DOHH2 (cell line): ENCODE measurements at regions not wholly inside any gene's neighbourhood (a gene's known extent, or its start where the extent isn't known, plus 50 kb on each side); places are given as distances from the start of the nearest gene placed in this dataset.

Source experiments
- H3F3A ChIP-seq: fragments of 200-600 bp; sonication (generic), shearing (Covaris generic); 2 replicates; pipeline ENCODE4 v1.6.0; 2016; ENCODE audit warnings: antibody characterized with exemption, mild to moderate bottlenecking; ENCODE audit not compliant: control insufficient read depth, insufficient read depth
- H3K27ac ChIP-seq: fragments of 200-600 bp; sonication (generic); 2 replicates; pipeline ENCODE4 v1.5.1; 2014; ENCODE audit warnings: low read depth, mild to moderate bottlenecking, low read length, moderate library complexity
- H3K27me3 ChIP-seq: fragments of 200-600 bp; sonication (generic); 2 replicates; pipeline ENCODE4 v1.6.1; 2014; ENCODE audit warnings: mild to moderate bottlenecking, low read length, mixed read lengths; ENCODE audit not compliant: control insufficient read depth
- H3K36me3 ChIP-seq: fragments of 200-600 bp; sonication (generic); 2 replicates; pipeline ENCODE4 v1.6.1; 2014; ENCODE audit warnings: mild to moderate bottlenecking, low read length, moderate library complexity, mixed read lengths; ENCODE audit not compliant: control insufficient read depth
- H3K4me1 ChIP-seq: fragments of 200-600 bp; sonication (generic); 2 replicates; pipeline ENCODE4 v1.6.1; 2014; ENCODE audit warnings: mild to moderate bottlenecking, low read length, mixed read lengths; ENCODE audit not compliant: control insufficient read depth
- H3K4me2 ChIP-seq: fragments of 200-600 bp; sonication (generic); 2 replicates; pipeline ENCODE4 v1.6.0; 2014; ENCODE audit warnings: mild to moderate bottlenecking, low read length, moderate library complexity
- H3K4me3 ChIP-seq: fragments of 200-600 bp; sonication (generic); 2 replicates; pipeline ENCODE4 v1.5.1; 2014; ENCODE audit warnings: mild to moderate bottlenecking, low read length, mixed read lengths
- H3K79me2 ChIP-seq: fragments of 200-600 bp; sonication (generic); 2 replicates; pipeline ENCODE4 v1.6.1; 2014; ENCODE audit warnings: mild to moderate bottlenecking, low read length, mixed read lengths; ENCODE audit not compliant: control insufficient read depth
- H3K9me2 ChIP-seq: fragments of 200-600 bp; sonication (generic); replicated peaks from 2 replicates; pipeline ENCODE4 v1.6.1; 2014; ENCODE audit warnings: mild to moderate bottlenecking, low read length, mixed read lengths; ENCODE audit not compliant: control insufficient read depth
- H3K9me3 ChIP-seq: fragments of 200-600 bp; sonication (generic); 2 replicates; pipeline ENCODE4 v1.6.1; 2014; ENCODE audit warnings: antibody characterized with exemption, low read length, mixed read lengths; ENCODE audit not compliant: control insufficient read depth, insufficient read depth
- H4K20me1 ChIP-seq: fragments of 200-600 bp; sonication (generic); 2 replicates; pipeline ENCODE4 v1.6.0; 2014; ENCODE audit warnings: low read depth, mild to moderate bottlenecking, antibody characterized with exemption, low read length, moderate library complexity; ENCODE audit not compliant: control insufficient read depth, insufficient read depth
- EZH2phosphoT487 ChIP-seq: fragments of 200-600 bp; sonication (generic); IDR thresholded peaks from 2 replicates; pipeline ENCODE4 v1.6.1; 2017; ENCODE audit warnings: borderline replicate concordance, mild to moderate bottlenecking, antibody characterized with exemption, low read length, moderate library complexity, mixed read lengths
- TF ChIP-seq, protein P1 (sequence below): fragments of 200-600 bp; sonication (generic); IDR thresholded peaks from one replicate; pipeline ENCODE4 v1.5.1; 2014; ENCODE audit warnings: antibody characterized with exemption, mild to moderate bottlenecking, low read depth, low read length; ENCODE audit not compliant: poor library complexity, severe bottlenecking

DNA sequence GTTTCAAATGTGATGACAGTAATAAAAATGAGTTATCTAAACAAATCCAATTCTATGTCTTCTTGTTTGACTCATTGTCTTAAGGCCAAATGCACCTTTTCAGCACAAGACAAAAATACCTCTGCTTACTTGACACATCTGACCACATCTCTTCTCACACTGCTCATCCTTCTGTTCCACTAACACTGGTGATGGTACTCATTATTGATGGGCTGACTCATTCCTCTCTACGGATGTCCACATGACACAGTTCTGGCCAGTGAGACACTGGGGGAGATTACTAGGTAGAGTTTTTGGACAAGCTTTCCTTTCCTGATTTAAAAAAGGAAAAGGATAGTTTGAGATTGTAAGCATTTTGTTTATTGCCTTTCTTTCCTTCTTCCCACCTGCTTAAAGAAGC is 410.6 kb upstream of the THRB start:
- H3K4me3 ChIP-seq, result no peak overlapping the region
- no peaks in the 10 kb centered on the region for H3K27me3 ChIP-seq
- H3K9me3 ChIP-seq, result no peaks in the 10 kb centered on the region
- TF ChIP-seq, protein P1, sequence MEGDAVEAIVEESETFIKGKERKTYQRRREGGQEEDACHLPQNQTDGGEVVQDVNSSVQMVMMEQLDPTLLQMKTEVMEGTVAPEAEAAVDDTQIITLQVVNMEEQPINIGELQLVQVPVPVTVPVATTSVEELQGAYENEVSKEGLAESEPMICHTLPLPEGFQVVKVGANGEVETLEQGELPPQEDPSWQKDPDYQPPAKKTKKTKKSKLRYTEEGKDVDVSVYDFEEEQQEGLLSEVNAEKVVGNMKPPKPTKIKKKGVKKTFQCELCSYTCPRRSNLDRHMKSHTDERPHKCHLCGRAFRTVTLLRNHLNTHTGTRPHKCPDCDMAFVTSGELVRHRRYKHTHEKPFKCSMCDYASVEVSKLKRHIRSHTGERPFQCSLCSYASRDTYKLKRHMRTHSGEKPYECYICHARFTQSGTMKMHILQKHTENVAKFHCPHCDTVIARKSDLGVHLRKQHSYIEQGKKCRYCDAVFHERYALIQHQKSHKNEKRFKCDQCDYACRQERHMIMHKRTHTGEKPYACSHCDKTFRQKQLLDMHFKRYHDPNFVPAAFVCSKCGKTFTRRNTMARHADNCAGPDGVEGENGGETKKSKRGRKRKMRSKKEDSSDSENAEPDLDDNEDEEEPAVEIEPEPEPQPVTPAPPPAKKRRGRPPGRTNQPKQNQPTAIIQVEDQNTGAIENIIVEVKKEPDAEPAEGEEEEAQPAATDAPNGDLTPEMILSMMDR, result no peak
- no peak for TF ChIP-seq EZH2phosphoT487
- H3K4me2 ChIP-seq, result no peak overlapping the region
- H3K36me3 ChIP-seq, result no peaks in the 10 kb centered on the region
- no peak overlapping the region for H3K27ac ChIP-seq
- H3K4me1 ChIP-seq, result no peaks in the 10 kb centered on the region
- no peaks in the 10 kb centered on the region for H3K9me2 ChIP-seq
- no peaks in the 10 kb centered on the region for H3K79me2 ChIP-seq
- H3F3A ChIP-seq, result no peaks in the 10 kb centered on the region
- no peaks in the 10 kb centered on the region for H4K20me1 ChIP-seq

DNA sequence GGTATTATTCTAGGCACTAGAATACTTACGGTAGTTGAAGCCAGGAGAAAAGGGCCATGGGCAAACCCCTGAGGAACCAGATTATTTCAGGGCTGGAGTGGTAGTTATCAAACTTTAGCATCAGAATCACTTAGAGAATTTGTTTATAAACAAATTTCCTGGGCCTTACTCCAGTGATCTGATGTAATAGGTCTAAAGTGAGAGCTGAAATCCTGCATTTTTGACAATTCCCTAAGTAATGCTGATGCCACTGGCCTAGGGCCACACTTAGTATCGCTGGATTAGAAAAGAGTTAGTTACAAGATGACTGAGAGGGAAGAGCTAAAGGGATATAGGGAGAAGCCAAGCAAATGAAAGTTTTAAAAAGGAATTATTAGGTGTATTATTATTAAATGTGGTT is 412.5 kb upstream of the THRB start:
- Histone ChIP-seq H4K20me1 (no peaks in the 10 kb centered on the region), H3K79me2 (no peaks in the 10 kb centered on the region), H3K27ac (no peak overlapping the region), H3K27me3 (no peaks in the 10 kb centered on the region), H3K9me2 (no peaks in the 10 kb centered on the region), H3K4me1 (no peaks in the 10 kb centered on the region), H3K4me2 (no peak overlapping the region), H3F3A (no peaks in the 10 kb centered on the region), H3K36me3 (no peaks in the 10 kb centered on the region), H3K4me3 (no peak overlapping the region), H3K9me3 (no peaks in the 10 kb centered on the region)
- no peak for TF ChIP-seq EZH2phosphoT487
- TF ChIP-seq, protein P1, result no peak

DNA sequence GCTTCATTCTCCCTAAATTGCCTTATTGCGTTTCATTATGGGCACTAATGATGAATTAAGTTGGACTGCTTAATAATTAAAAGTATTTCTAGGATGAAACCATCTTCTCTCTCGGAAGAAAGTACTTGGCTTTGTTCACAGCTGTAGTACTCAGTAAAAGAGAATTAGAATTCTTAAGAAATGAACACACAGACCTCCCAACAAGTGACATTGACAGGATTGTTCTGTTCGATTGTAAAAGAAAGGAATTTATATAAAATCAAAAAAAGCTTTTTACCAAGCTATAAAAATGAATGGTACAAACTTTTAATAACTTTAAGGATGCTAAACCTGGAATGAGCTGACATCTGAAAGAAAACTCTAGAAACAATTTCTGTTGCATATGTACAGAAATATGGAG is 416.4 kb upstream of the THRB start:
- TF ChIP-seq, protein P1, result no peak
- TF ChIP-seq EZH2phosphoT487, result no peak
- H3K9me2 ChIP-seq, result no peaks in the 10 kb centered on the region
- H3K27ac ChIP-seq, result no peak overlapping the region
- H3K9me3 ChIP-seq, result no peaks in the 10 kb centered on the region
- no peaks in the 10 kb centered on the region for H3K79me2 ChIP-seq
- H3K4me2 ChIP-seq, result no peak overlapping the region
- H3K4me3 ChIP-seq, result no peak overlapping the region
- H3K36me3 ChIP-seq, result no peaks in the 10 kb centered on the region
- H3K4me1 ChIP-seq, result no peaks in the 10 kb centered on the region
- H3F3A ChIP-seq, result no peaks in the 10 kb centered on the region
- H4K20me1 ChIP-seq, result no peaks in the 10 kb centered on the region
- H3K27me3 ChIP-seq, result no peaks in the 10 kb centered on the region

DNA sequence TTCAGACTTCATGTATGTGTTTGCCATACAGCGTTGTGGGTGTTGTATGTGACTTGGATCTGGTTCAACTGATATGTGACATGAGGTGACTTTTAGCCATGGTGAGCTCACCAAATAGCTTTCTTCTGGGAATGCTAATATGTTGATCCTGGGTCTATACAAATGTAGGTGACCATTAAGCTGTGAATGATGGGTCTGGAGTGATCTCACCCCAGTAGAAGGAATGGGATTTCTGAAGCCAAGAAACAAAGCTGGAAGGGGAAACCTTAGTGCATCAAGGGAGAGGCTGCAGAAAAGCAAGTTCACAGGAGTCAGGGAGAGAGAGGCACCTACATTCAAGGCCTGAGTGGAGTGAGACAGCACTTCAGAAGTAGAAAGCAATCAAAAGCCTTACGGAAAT is 421.0 kb upstream of the THRB start:
- H3F3A ChIP-seq, result no peaks in the 10 kb centered on the region
- no peaks in the 10 kb centered on the region for H3K79me2 ChIP-seq
- H3K9me2 ChIP-seq, result no peaks in the 10 kb centered on the region
- no peaks in the 10 kb centered on the region for H3K36me3 ChIP-seq
- no peak overlapping the region for H3K27ac ChIP-seq
- TF ChIP-seq, protein P1, result no peak
- TF ChIP-seq EZH2phosphoT487, result no peak
- no peaks in the 10 kb centered on the region for H4K20me1 ChIP-seq
- no peaks in the 10 kb centered on the region for H3K9me3 ChIP-seq
- no peak overlapping the region for H3K4me2 ChIP-seq
- no peaks in the 10 kb centered on the region for H3K4me1 ChIP-seq
- no peaks in the 10 kb centered on the region for H3K27me3 ChIP-seq
- H3K4me3 ChIP-seq, result no peak overlapping the region
